Suprapubic skin (tissue), 4 donors: ENCODE measurements at regions not wholly inside any gene's neighbourhood (a gene's known extent, or its start where the extent isn't known, plus 50 kb on each side); places are given as distances from the start of the nearest gene placed in this dataset.

ENCODE experiments used
- DNase-seq, 2 donors: peaks; one replicate each; pipeline ENCODE4 v3.0.0-alpha.2; 2019; ENCODE audit warnings: low spot score in 2 of 2
- H3K27ac ChIP-seq: fragments of 200-600 bp; sonication (generic); one replicate; pipeline ENCODE4 v1.5.1; 2019
- H3K27me3 ChIP-seq: fragments of 200-600 bp; sonication (generic); one replicate; pipeline ENCODE4 v1.5.1; 2019
- H3K36me3 ChIP-seq: fragments of 200-600 bp; sonication (generic); one replicate; pipeline ENCODE4 v1.5.1; 2019
- H3K4me1 ChIP-seq: fragments of 200-600 bp; sonication (generic); one replicate; pipeline ENCODE4 v1.5.1; 2019
- H3K4me3 ChIP-seq: fragments of 200-600 bp; sonication (generic); one replicate; pipeline ENCODE4 v1.5.1; 2019; ENCODE audit warnings: mild to moderate bottlenecking
- H3K9me3 ChIP-seq: fragments of 200-600 bp; sonication (generic); one replicate; pipeline ENCODE4 v1.5.1; 2019
- EP300 ChIP-seq: sonication (generic); formaldehyde crosslinking; IDR thresholded peaks from one replicate; pipeline ENCODE4 v1.6.1; 2017; ENCODE audit warnings: antibody characterized with exemption
- POLR2A ChIP-seq, 2 donors: fragments of 450-650 bp; IDR thresholded peaks; one replicate each; pipeline ENCODE4 v1.6.1; 2017; ENCODE audit warnings: antibody characterized with exemption in 2 of 2, mild to moderate bottlenecking in 2 of 2, moderate library complexity in 2 of 2
- POLR2AphosphoS5 ChIP-seq, 3 donors: sonication (generic); formaldehyde crosslinking; IDR thresholded peaks; one replicate each; pipeline ENCODE4 v1.6.1; 2017; ENCODE audit warnings: antibody characterized with exemption in 3 of 3
- WGBS: methylation state at CpG from one replicate; pipeline ENCODE4 v1.1.5; 2018; 5-methylcytosine and 5-hydroxymethylcytosine counted together
- TF ChIP-seq, protein P1 (sequence below), 2 donors: fragments of 200-600 bp in 1 of 2; fragments of 450-650 bp in 1 of 2; sonication (generic) in 1 of 2; IDR thresholded peaks; one replicate each; pipeline ENCODE4 v1.5.1; 2016 to 2019; ENCODE audit warnings: antibody characterized with exemption in 2 of 2, mild to moderate bottlenecking in 1 of 2, moderate library complexity in 1 of 2

DNA sequence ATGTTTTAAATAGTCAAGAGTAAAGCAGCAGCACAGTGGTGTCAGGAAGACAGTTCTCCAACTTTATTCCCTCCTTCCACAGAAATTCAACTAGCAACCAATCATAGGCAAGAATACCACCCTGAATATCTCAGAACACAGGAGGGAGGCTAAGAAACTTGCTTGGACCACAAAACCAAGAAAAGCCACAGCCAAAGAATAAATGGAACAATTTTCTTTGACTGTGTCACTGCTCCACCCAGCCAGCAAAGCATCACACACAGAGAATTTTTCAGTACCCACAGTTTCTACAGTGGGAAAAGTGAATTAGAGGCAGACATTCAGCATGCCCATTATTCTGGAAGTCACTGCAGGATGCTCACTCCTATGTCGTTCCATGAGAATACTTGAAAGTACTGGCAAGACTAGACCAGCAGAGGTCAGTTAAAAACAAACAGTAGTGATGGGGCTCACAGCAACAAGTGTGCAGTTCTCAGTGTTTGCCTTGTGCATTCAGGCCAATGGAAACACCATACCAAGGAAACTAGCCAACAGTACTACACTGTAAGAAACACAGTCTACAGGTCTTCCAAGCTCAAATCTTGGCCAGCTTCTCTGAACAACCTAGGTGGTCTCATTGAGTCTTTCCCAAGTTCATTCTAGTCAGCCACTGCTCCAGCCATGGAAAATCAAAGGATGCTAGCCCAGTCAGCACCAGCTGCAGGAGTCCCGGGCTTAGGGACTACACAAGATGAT lies 56.8 kb upstream of the FOXG1 start:
- Histone ChIP-seq H3K27me3 (no peaks in the 10 kb centered on the region), H3K9me3 (no peaks in the 10 kb centered on the region), H3K4me3 (no peak overlapping the region), H3K27ac (no peak overlapping the region), H3K4me1 (no peaks in the 10 kb centered on the region), H3K36me3 (no peaks in the 10 kb centered on the region)
- WGBS, result 69% methylated on average over 2 of the region's 2 CpGs
- no peak for TF ChIP-seq POLR2A (IDR thresholded peaks at IDR 0.05)
- TF ChIP-seq, protein P1, sequence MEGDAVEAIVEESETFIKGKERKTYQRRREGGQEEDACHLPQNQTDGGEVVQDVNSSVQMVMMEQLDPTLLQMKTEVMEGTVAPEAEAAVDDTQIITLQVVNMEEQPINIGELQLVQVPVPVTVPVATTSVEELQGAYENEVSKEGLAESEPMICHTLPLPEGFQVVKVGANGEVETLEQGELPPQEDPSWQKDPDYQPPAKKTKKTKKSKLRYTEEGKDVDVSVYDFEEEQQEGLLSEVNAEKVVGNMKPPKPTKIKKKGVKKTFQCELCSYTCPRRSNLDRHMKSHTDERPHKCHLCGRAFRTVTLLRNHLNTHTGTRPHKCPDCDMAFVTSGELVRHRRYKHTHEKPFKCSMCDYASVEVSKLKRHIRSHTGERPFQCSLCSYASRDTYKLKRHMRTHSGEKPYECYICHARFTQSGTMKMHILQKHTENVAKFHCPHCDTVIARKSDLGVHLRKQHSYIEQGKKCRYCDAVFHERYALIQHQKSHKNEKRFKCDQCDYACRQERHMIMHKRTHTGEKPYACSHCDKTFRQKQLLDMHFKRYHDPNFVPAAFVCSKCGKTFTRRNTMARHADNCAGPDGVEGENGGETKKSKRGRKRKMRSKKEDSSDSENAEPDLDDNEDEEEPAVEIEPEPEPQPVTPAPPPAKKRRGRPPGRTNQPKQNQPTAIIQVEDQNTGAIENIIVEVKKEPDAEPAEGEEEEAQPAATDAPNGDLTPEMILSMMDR (IDR thresholded peaks at IDR 0.05), result no peak
- TF ChIP-seq EP300, result no peak
- no peak for TF ChIP-seq POLR2AphosphoS5 (IDR thresholded peaks at IDR 0.05)
- no peak for DNase-seq
